RWPE2 (cell line): ENCODE measurements at regions not wholly inside any gene's neighbourhood (a gene's known extent, or its start where the extent isn't known, plus 50 kb on each side); places are given as distances from the start of the nearest gene placed in this dataset.

Source experiments
- ATAC-seq: fragments of 200-7000 bp; cut with Tn5 transposase; 3 replicates; pipeline ENCODE4 v1.9.1; 2021; ENCODE audit warnings: low read depth
- DNase-seq: peaks from one replicate; pipeline ENCODE4 v3.0.0-alpha.2; 2020; ENCODE audit warnings: low spot score
- H3K27ac ChIP-seq: fragments of 450-650 bp; 2 replicates; pipeline ENCODE4 v1.5.1; 2017; ENCODE audit warnings: mild to moderate bottlenecking; ENCODE audit not compliant: poor library complexity, severe bottlenecking
- H3K27me3 ChIP-seq: fragments of 250-450 bp; sonication (Bioruptor Pico); 2 replicates; pipeline ENCODE4 v1.5.1; 2021; ENCODE audit warnings: mild to moderate bottlenecking, moderate library complexity; ENCODE audit not compliant: insufficient read depth, poor library complexity, severe bottlenecking
- H3K36me3 ChIP-seq: fragments of 250-450 bp; sonication (Bioruptor Pico); 2 replicates; pipeline ENCODE4 v1.5.1; 2020; ENCODE audit warnings: low read depth, mild to moderate bottlenecking, moderate library complexity
- H3K4me1 ChIP-seq: fragments of 250-450 bp; sonication (Bioruptor Pico); 2 replicates; pipeline ENCODE4 v1.5.1; 2021; ENCODE audit warnings: mild to moderate bottlenecking, moderate library complexity; ENCODE audit not compliant: insufficient read depth, poor library complexity, severe bottlenecking
- H3K4me3 ChIP-seq: fragments of 250-450 bp; sonication (Bioruptor Pico); 2 replicates; pipeline ENCODE4 v1.5.1; 2021; ENCODE audit warnings: mild to moderate bottlenecking, moderate library complexity; ENCODE audit not compliant: severe bottlenecking
- H3K9me3 ChIP-seq: fragments of 250-450 bp; sonication (Bioruptor Pico); 2 replicates; pipeline ENCODE4 v1.5.1; 2021; ENCODE audit warnings: mild to moderate bottlenecking, moderate library complexity; ENCODE audit not compliant: severe bottlenecking
- TF ChIP-seq, protein P1 (sequence below): fragments of 450-650 bp; IDR thresholded peaks from one replicate; pipeline ENCODE4 v1.5.1; 2017; ENCODE audit warnings: mild to moderate bottlenecking, moderate library complexity; ENCODE audit not compliant: poor library complexity, severe bottlenecking

DNA sequence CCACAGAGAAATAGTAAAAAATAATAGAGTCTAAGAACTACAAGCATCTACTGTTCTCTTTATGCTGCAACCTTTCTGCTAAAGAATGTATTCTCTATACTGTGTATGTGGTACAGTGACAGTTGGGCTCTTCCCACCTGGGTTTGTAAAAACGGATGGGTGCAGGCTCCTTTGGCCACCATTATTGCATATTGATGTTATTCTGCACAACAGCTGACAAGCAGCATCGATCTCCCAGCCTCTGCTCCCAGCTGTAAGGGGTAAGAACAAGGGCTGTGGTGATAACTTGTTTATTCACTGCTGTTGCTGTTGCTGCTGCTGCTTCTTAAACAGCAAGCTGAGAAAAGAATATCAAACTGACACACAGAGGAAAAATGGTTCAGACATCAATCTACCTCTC lies 56.1 kb downstream of the KCNRG start:
- H3K4me3 ChIP-seq = no peak overlapping the region
- TF ChIP-seq, protein P1, sequence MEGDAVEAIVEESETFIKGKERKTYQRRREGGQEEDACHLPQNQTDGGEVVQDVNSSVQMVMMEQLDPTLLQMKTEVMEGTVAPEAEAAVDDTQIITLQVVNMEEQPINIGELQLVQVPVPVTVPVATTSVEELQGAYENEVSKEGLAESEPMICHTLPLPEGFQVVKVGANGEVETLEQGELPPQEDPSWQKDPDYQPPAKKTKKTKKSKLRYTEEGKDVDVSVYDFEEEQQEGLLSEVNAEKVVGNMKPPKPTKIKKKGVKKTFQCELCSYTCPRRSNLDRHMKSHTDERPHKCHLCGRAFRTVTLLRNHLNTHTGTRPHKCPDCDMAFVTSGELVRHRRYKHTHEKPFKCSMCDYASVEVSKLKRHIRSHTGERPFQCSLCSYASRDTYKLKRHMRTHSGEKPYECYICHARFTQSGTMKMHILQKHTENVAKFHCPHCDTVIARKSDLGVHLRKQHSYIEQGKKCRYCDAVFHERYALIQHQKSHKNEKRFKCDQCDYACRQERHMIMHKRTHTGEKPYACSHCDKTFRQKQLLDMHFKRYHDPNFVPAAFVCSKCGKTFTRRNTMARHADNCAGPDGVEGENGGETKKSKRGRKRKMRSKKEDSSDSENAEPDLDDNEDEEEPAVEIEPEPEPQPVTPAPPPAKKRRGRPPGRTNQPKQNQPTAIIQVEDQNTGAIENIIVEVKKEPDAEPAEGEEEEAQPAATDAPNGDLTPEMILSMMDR = no peak
- no peaks in the 10 kb centered on the region for H3K27me3 ChIP-seq
- peaks cover 66% of the 10 kb centered on the region for H3K4me1 ChIP-seq
- H3K9me3 ChIP-seq = no peaks in the 10 kb centered on the region
- DNase-seq (no peak), ATAC-seq (no peak)
- H3K36me3 ChIP-seq = peaks cover 85% of the 10 kb centered on the region
- no peak overlapping the region for H3K27ac ChIP-seq

DNA sequence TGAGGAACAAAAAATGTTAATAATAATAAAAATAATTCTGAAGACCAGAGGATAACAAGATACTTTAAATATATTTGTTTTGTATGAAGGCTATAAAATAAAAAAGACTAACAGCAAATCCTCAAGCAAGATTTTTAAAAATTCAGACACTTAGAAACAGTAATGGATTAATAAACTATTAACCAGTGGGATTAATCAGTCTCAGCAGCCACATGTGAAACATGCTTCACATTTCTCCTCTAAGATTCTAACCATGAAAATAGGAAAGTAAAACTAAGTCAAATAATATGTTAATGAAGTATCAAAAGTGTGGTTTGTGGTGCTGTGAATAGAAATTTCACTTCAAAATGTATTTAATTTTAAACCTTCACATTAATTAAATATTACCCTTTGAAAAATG lies 57.4 kb downstream of the KCNRG start:
- H3K4me3 ChIP-seq = no peak overlapping the region
- ATAC-seq (no peak), DNase-seq (no peak)
- no peak overlapping the region for H3K27ac ChIP-seq
- no peaks in the 10 kb centered on the region for H3K9me3 ChIP-seq
- peaks cover 79% of the 10 kb centered on the region for H3K4me1 ChIP-seq
- H3K27me3 ChIP-seq = no peaks in the 10 kb centered on the region
- H3K36me3 ChIP-seq = peaks cover 75% of the 10 kb centered on the region
- TF ChIP-seq, protein P1 = no peak

- ATAC-seq (no peak), DNase-seq (no peak)
- Histone ChIP-seq H3K27ac (no peak overlapping the region), H3K36me3 (peaks cover 70% of the 10 kb centered on the region), H3K4me3 (no peak overlapping the region), H3K27me3 (no peaks in the 10 kb centered on the region), H3K4me1 (peaks cover 85% of the 10 kb centered on the region), H3K9me3 (no peaks in the 10 kb centered on the region)
- TF ChIP-seq, protein P1 = no peak
Measured at GRCh38 chr13:50073340-50073739, 58.1 kb downstream of the KCNRG start.

DNA sequence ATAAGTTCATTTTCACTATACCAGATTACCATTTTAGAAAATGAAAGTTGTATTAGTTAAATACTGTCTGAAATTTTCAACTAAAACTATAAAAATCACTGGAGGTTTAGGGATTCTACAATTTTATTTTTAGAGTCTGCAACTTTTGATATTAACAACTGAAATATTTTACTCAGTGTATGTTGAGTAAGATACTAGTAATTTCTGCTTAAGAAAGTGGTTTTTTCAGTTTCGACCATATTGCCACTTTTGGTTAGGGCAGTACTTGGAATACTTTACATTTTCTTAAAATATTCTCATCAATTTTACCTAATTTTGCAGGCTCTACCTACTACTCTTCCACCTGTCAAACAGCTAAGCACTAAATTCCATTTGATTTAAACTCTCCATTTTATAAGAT lies 59.6 kb downstream of the KCNRG start:
- no peak overlapping the region for H3K27ac ChIP-seq
- H3K4me1 ChIP-seq = peaks cover 80% of the 10 kb centered on the region
- no peak overlapping the region for H3K4me3 ChIP-seq
- peaks cover 70% of the 10 kb centered on the region for H3K36me3 ChIP-seq
- no peaks in the 10 kb centered on the region for H3K9me3 ChIP-seq
- TF ChIP-seq, protein P1 = no peak
- DNase-seq (no peak), ATAC-seq (no peak)
- H3K27me3 ChIP-seq = no peaks in the 10 kb centered on the region

DNA sequence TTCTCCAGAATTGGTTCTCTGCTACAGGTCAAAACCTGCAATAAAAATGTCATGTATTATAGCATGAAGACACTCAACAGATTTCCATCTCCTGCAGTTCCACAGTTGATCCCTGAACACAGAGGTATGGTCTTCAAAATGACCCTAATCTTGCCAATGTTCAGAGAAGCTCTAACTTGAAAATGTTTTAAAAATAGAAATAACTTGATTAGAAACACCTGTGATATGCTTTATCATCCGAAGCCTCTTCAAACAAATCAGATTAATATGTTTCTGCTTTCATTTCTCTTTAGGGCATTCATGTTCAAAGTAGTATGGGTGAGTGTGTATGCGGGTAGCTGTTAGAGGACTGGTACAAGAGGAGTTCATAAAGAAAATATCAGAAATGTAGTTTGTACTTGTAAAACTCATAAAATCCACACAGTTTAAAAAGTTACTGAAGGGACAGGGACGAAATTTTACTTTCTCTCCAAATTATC lies 60.4 kb downstream of the KCNRG start:
- Histone ChIP-seq H3K27ac (no peak overlapping the region), H3K9me3 (no peaks in the 10 kb centered on the region), H3K4me1 (peaks cover 78% of the 10 kb centered on the region), H3K27me3 (no peaks in the 10 kb centered on the region), H3K4me3 (no peak overlapping the region), H3K36me3 (peaks cover 71% of the 10 kb centered on the region)
- TF ChIP-seq, protein P1 = no peak
- no peak for ATAC-seq
- DNase-seq = no peak
